ENCODE measurements at regions not wholly inside any gene's neighbourhood (a gene's known extent, or its start where the extent isn't known, plus 50 kb on each side); places are given as distances from the start of the nearest gene placed in this dataset.

- H3K4me1 Mint-ChIP-seq, result peaks cover 11% of the 10 kb centered on the region
- DNase-seq (ENCODE audit: low spot score) (no peak), ATAC-seq (no peak)
- no peaks in the 10 kb centered on the region for H3K9me3 Mint-ChIP-seq
- H3K27ac Mint-ChIP-seq, result no peak overlapping the region
- ChIA-PET POLR2A (no interaction called here), CTCF (no interaction called here)
- 0 out of 2 replicates have a peak, but pooled peaks cover 4% of the 10 kb centered on the region for H3K36me3 Mint-ChIP-seq
- TF ChIP-seq ZNF396 (CRISPR knock-in tag; IDR thresholded peaks at IDR 0.05; ENCODE audit: borderline replicate concordance) (no peak), ZNF317 (CRISPR knock-in tag; IDR thresholded peaks at IDR 0.05; ENCODE audit: borderline replicate concordance, low read depth) (no peak), SP1 (CRISPR knock-in tag; conservative IDR thresholded peaks at IDR 0.05) (no peak), ZSCAN18 (CRISPR knock-in tag; IDR thresholded peaks at IDR 0.05) (no peak), ZNF423 (CRISPR knock-in tag; IDR thresholded peaks at IDR 0.05) (no peak), USF1 (CRISPR knock-in tag; IDR thresholded peaks at IDR 0.05) (no peak), CREB1 (CRISPR knock-in tag; IDR thresholded peaks at IDR 0.05) (no peak), NFE2L1 (CRISPR knock-in tag; IDR thresholded peaks at IDR 0.05) (no peak), TCF7 (CRISPR knock-in tag; IDR thresholded peaks at IDR 0.05; ENCODE audit: low read depth) (no peak)
- H3K4me3 Mint-ChIP-seq, result no peak overlapping the region
- no peaks in the 10 kb centered on the region for H3K27me3 Mint-ChIP-seq (ENCODE audit: low read depth)
Measured at GRCh38 chr6:144758602-144759001, 473.5 kb downstream of the UTRN start.

GRCh38 chr6:144762469-144762868 lies 477.3 kb downstream of the UTRN start:
- Mint-ChIP-seq H3K9me3 (no peaks in the 10 kb centered on the region), H3K4me1 (no peaks in the 10 kb centered on the region), H3K4me3 (no peak overlapping the region), H3K27me3 (ENCODE audit: low read depth) (no peaks in the 10 kb centered on the region), H3K27ac (no peak overlapping the region), H3K36me3 (no peaks in the 10 kb centered on the region)
- ATAC-seq (no peak), DNase-seq (ENCODE audit: low spot score) (no peak)
- ChIA-PET POLR2A (no interaction called here), CTCF (no interaction called here)
- TF ChIP-seq ELF4 (CRISPR knock-in tag; IDR thresholded peaks at IDR 0.05; ENCODE audit: low read depth) (no peak), STAT6 (CRISPR knock-in tag; conservative IDR thresholded peaks at IDR 0.05; ENCODE audit: low read depth) (no peak)

- H3K36me3 Mint-ChIP-seq, result peaks cover 7% of the 10 kb centered on the region; the same call in 1 of the 2 replicates
Measured at GRCh38 chr6:144767051-144767450, 481.9 kb downstream of the UTRN start.

More at GRCh38 chr6:144767051-144767450, 481.9 kb downstream of the UTRN start:
- no peak overlapping the region for H3K4me3 Mint-ChIP-seq
- H3K9me3 Mint-ChIP-seq, result no peaks in the 10 kb centered on the region
- ChIA-PET CTCF (interaction anchor here (0.9 kb wide), 1 partner anchor 12 kb away, joined by 4 read pairs; no protein-coding TSS in a partner anchor), POLR2A (no interaction called here)
- TF ChIP-seq CREM (CRISPR knock-in tag; IDR thresholded peaks at IDR 0.05), result no peak
- TF ChIP-seq ZNF317 (CRISPR knock-in tag; IDR thresholded peaks at IDR 0.05; ENCODE audit: borderline replicate concordance, low read depth), result no peak
- TF ChIP-seq ZNF219 (CRISPR knock-in tag; IDR thresholded peaks at IDR 0.05; ENCODE audit: borderline replicate concordance), result no peak
- TF ChIP-seq FOXP4 (CRISPR knock-in tag; IDR thresholded peaks at IDR 0.05), result no peak
- no peak for TF ChIP-seq ATF2 (CRISPR knock-in tag; IDR thresholded peaks at IDR 0.05; ENCODE audit: borderline replicate concordance, low read depth)
- TF ChIP-seq E2F4 (CRISPR knock-in tag; IDR thresholded peaks at IDR 0.05; ENCODE audit: borderline replicate concordance, low read depth), result no peak
- no peak for TF ChIP-seq MXD4 (CRISPR knock-in tag; IDR thresholded peaks at IDR 0.05; ENCODE audit: borderline replicate concordance)
- TF ChIP-seq NR1H2 (CRISPR knock-in tag; IDR thresholded peaks at IDR 0.05), result no peak
- TF ChIP-seq ATF3 (CRISPR knock-in tag; conservative IDR thresholded peaks at IDR 0.05), result no peak
- no peak for TF ChIP-seq ZNF396 (CRISPR knock-in tag; IDR thresholded peaks at IDR 0.05; ENCODE audit: borderline replicate concordance)
- TF ChIP-seq EMX1 (CRISPR knock-in tag; IDR thresholded peaks at IDR 0.05), result no peak
- TF ChIP-seq E2F5 (CRISPR knock-in tag; IDR thresholded peaks at IDR 0.05), result no peak
- no peak for ATAC-seq
- H3K27ac Mint-ChIP-seq, result peak overlapping the region; percentile 28; the same call in 1 of the 2 replicates
- peaks cover 20% of the 10 kb centered on the region for H3K4me1 Mint-ChIP-seq
- DNase-seq (ENCODE audit: low spot score), result no peak
- no peaks in the 10 kb centered on the region for H3K27me3 Mint-ChIP-seq (ENCODE audit: low read depth)

All from WTC11 (cell line).